Panc1 (cell line): ENCODE measurements at regions not wholly inside any gene's neighbourhood (a gene's known extent, or its start where the extent isn't known, plus 50 kb on each side); places are given as distances from the start of the nearest gene placed in this dataset.
"Not testable (repeated sequence)": the region's sequence is repeated elsewhere in the genome, so short reads cannot be mapped to it uniquely, and the experiment has no call there.

Source experiments
- ATAC-seq: fragments of 200-7000 bp; cut with Tn5 transposase; 2 replicates; pipeline ENCODE4 v1.9.1; 2020; ENCODE audit warnings: mild to moderate bottlenecking, moderate library complexity
- BruUV-seq: library from RNA; stranded (reverse); fragments of 400-500 nt; replicated peaks from 2 replicates; lab custom pipeline; 2021; lab: Mats Ljungman, UMichigan
- CTCF ChIA-PET: fragments of 300-600 bp; sonication (Branson Sonifier 250); formaldehyde crosslinking; loops from one replicate; lab custom pipeline; 2022; ENCODE audit warnings: antibody characterized with exemption; lab: Charles Lee
- POLR2A ChIA-PET: fragments of 300-600 bp; sonication (Branson Sonifier 250); formaldehyde crosslinking; loops from one replicate; lab custom pipeline; 2022; ENCODE audit warnings: antibody characterized with exemption; lab: Charles Lee
- DNase-seq: peaks from one replicate; pipeline ENCODE4 v3.0.0-alpha.2; 2010; ENCODE audit warnings: low read depth, low spot score
- H3K27ac ChIP-seq: 2 replicates; pipeline ENCODE4 v1.5.1; 2011; ENCODE audit warnings: mild to moderate bottlenecking, low read length, inconsistent platforms
- H3K27me3 ChIP-seq: fragments of 200-500 bp; sonication (Bioruptor generic); 2 replicates; pipeline ENCODE4 v1.6.0; 2014; ENCODE audit warnings: low read length, inconsistent platforms; ENCODE audit not compliant: control insufficient read depth, insufficient read depth
- H3K36me3 ChIP-seq: fragments of 200-500 bp; sonication (Bioruptor generic); 2 replicates; pipeline ENCODE4 v1.5.1; 2014; ENCODE audit warnings: inconsistent platforms, mild to moderate bottlenecking, low read length, moderate library complexity; ENCODE audit not compliant: control insufficient read depth, insufficient read depth
- H3K4me1 ChIP-seq: 2 replicates; pipeline ENCODE4 v1.5.1; 2011; ENCODE audit warnings: inconsistent platforms, mild to moderate bottlenecking, low read length, moderate library complexity; ENCODE audit not compliant: control insufficient read depth, insufficient read depth
- H3K4me3 ChIP-seq, 2 experiments: 2 replicates each; pipeline ENCODE4 v1.5.1; 2011 to 2012; ENCODE audit warnings: low read depth in 2 of 2, low read length in 2 of 2, mild to moderate bottlenecking in 2 of 2, inconsistent platforms in 1 of 2, moderate library complexity in 1 of 2
- H3K9me3 ChIP-seq: fragments of 200-500 bp; sonication (Bioruptor generic); 2 replicates; pipeline ENCODE4 v1.5.1; 2014; ENCODE audit warnings: low read depth, mild to moderate bottlenecking, inconsistent platforms, low read length, moderate library complexity; ENCODE audit not compliant: control insufficient read depth, insufficient read depth
- POLR2AphosphoS5 ChIP-seq: IDR thresholded peaks from 2 replicates; pipeline ENCODE4 v1.6.1; 2012; ENCODE audit warnings: mild to moderate bottlenecking, low read depth, low read length, moderate library complexity
- SIN3A ChIP-seq: IDR thresholded peaks from 2 replicates; pipeline ENCODE4 v1.6.1; 2012; ENCODE audit warnings: low read depth, mild to moderate bottlenecking, low read length, moderate library complexity, borderline replicate concordance; ENCODE audit not compliant: insufficient read depth
- TCF7L2 ChIP-seq: IDR thresholded peaks from 2 replicates; pipeline ENCODE4 v1.6.1; 2011; ENCODE audit warnings: mild to moderate bottlenecking, low read depth, low read length, inconsistent platforms
- in situ Hi-C: cut with HindIII; loops from 2 replicates; pipeline ENCODE4 v1.10.0; 2016; ENCODE audit warnings: low sequenced_read_pairs, low pct_unique_long_range_greater_than_20kb
- intact Hi-C: fragments of 100-400 bp; cut with micrococcal nuclease; formaldehyde crosslinking; loops from one replicate; pipeline ENCODE4 v1.10.0; 2022; ENCODE audit not compliant: unreplicated experiment
- TF ChIP-seq, protein P1 (sequence below), 2 experiments: IDR thresholded peaks; 2 replicates each; pipeline ENCODE4 v1.6.1; 2011 to 2012; ENCODE audit warnings: low read depth in 2 of 2, control low read depth in 1 of 2, low read length in 1 of 2, mild to moderate bottlenecking in 1 of 2, moderate library complexity in 1 of 2; ENCODE audit not compliant: insufficient read depth in 1 of 2
- TF ChIP-seq, protein P2 (sequence below): fragments of 450-650 bp; IDR thresholded peaks from 2 replicates; pipeline ENCODE4 v1.5.1; 2017; ENCODE audit warnings: mild to moderate bottlenecking

DNA sequence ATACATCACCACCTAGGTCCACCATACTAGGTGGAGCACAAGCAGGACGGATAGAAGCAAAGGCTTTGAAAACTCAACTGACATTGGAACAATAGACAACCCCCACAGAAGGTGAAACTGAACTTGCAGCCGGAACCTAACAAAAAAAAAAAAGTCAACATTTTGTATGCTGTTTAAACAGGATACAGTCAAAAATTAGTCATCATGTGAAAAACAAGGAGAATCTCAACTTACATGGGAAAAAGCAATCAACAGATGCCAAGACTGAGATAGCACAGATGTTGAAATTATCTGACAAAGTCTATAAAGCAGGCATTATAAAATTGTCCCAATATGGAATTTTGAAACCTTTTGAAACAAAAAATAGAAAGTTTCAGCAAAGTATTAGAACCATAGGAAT is 123.8 kb downstream of the RAB38 start:
- Histone ChIP-seq H3K4me1 (no peaks in the 10 kb centered on the region), H3K36me3 (no peaks in the 10 kb centered on the region), H3K27me3 (no peaks in the 10 kb centered on the region; the same call in 1 of the 2 replicates), H3K27ac (no peak overlapping the region), H3K4me3 (no peak overlapping the region), H3K9me3 (no peaks in the 10 kb centered on the region)
- ChIA-PET CTCF (no interaction called here), POLR2A (interaction anchor here (0.7 kb wide), 1 partner anchor 157 kb away, joined by 3 read pairs; no protein-coding TSS in a partner anchor)
- in situ Hi-C loops (no loop called here), intact Hi-C loops (no loop called here)
- BruUV-seq: no TSS peak
- no peak for DNase-seq
- no peak for ATAC-seq
- TF ChIP-seq, protein P1, sequence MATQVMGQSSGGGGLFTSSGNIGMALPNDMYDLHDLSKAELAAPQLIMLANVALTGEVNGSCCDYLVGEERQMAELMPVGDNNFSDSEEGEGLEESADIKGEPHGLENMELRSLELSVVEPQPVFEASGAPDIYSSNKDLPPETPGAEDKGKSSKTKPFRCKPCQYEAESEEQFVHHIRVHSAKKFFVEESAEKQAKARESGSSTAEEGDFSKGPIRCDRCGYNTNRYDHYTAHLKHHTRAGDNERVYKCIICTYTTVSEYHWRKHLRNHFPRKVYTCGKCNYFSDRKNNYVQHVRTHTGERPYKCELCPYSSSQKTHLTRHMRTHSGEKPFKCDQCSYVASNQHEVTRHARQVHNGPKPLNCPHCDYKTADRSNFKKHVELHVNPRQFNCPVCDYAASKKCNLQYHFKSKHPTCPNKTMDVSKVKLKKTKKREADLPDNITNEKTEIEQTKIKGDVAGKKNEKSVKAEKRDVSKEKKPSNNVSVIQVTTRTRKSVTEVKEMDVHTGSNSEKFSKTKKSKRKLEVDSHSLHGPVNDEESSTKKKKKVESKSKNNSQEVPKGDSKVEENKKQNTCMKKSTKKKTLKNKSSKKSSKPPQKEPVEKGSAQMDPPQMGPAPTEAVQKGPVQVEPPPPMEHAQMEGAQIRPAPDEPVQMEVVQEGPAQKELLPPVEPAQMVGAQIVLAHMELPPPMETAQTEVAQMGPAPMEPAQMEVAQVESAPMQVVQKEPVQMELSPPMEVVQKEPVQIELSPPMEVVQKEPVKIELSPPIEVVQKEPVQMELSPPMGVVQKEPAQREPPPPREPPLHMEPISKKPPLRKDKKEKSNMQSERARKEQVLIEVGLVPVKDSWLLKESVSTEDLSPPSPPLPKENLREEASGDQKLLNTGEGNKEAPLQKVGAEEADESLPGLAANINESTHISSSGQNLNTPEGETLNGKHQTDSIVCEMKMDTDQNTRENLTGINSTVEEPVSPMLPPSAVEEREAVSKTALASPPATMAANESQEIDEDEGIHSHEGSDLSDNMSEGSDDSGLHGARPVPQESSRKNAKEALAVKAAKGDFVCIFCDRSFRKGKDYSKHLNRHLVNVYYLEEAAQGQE (IDR thresholded peaks at IDR 0.05; ENCODE audit: insufficient read depth in 1 of 2, low read depth in 2 of 2, low read length in 1 of 2): no peak
- TF ChIP-seq TCF7L2: no peak
- TF ChIP-seq, protein P2, sequence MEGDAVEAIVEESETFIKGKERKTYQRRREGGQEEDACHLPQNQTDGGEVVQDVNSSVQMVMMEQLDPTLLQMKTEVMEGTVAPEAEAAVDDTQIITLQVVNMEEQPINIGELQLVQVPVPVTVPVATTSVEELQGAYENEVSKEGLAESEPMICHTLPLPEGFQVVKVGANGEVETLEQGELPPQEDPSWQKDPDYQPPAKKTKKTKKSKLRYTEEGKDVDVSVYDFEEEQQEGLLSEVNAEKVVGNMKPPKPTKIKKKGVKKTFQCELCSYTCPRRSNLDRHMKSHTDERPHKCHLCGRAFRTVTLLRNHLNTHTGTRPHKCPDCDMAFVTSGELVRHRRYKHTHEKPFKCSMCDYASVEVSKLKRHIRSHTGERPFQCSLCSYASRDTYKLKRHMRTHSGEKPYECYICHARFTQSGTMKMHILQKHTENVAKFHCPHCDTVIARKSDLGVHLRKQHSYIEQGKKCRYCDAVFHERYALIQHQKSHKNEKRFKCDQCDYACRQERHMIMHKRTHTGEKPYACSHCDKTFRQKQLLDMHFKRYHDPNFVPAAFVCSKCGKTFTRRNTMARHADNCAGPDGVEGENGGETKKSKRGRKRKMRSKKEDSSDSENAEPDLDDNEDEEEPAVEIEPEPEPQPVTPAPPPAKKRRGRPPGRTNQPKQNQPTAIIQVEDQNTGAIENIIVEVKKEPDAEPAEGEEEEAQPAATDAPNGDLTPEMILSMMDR: no peak
- TF ChIP-seq POLR2AphosphoS5: no peak
- TF ChIP-seq SIN3A: no peak

DNA sequence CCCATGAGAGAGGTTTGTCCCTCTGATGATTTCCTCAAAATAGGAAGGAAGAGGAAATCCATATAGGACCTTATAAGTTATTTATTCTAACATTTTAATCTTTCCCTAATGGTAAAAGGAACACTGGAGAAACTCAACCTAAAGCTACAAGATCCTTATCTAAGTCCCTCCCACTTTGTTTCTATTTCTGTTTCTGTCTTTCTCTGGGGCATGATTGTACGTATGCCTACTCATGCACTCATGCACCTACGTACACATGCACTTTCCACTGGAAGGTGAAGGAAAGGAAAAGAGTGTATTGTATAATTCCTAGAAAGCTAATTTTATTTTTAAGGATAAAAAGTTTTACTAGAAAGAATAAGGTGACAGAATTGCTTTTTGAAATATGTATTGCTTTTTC is 125.0 kb downstream of the RAB38 start:
- in situ Hi-C loops: no loop called here
- H3K9me3 ChIP-seq: no peaks in the 10 kb centered on the region
- no peaks in the 10 kb centered on the region for H3K36me3 ChIP-seq
- no peak overlapping the region for H3K4me3 ChIP-seq
- BruUV-seq: no TSS peak
- TF ChIP-seq, protein P1 (IDR thresholded peaks at IDR 0.05; ENCODE audit: insufficient read depth in 1 of 2, low read depth in 2 of 2, low read length in 1 of 2): no peak
- no peak for TF ChIP-seq SIN3A
- no peak for TF ChIP-seq TCF7L2
- TF ChIP-seq, protein P2: no peak
- TF ChIP-seq POLR2AphosphoS5: no peak
- ChIA-PET CTCF (no interaction called here), POLR2A (no interaction called here)
- ATAC-seq: no peak
- no peaks in the 10 kb centered on the region; the same call in 1 of the 2 replicates for H3K27me3 ChIP-seq
- DNase-seq: no peak
- no peak overlapping the region for H3K27ac ChIP-seq
- intact Hi-C loops: no loop called here
- no peaks in the 10 kb centered on the region for H3K4me1 ChIP-seq

- CTCF ChIA-PET, BruUV-seq, H3K36me3 ChIP-seq, H3K9me3 ChIP-seq, in situ Hi-C loops, ATAC-seq, H3K4me1 ChIP-seq, H3K4me3 ChIP-seq, H3K27me3 ChIP-seq, POLR2A ChIA-PET, intact Hi-C loops, H3K27ac ChIP-seq, DNase-seq: not testable (repeated sequence)
These were observed 130.0 kb downstream of the RAB38 start for GRCh38 chr11:88045288-88045687.

GRCh38 chr11:88044658-88045057 is 130.6 kb downstream of the RAB38 start:
- H3K36me3 ChIP-seq, ATAC-seq, BruUV-seq, DNase-seq, H3K27ac ChIP-seq, H3K4me3 ChIP-seq, CTCF ChIA-PET, H3K4me1 ChIP-seq, H3K9me3 ChIP-seq, H3K27me3 ChIP-seq, POLR2A ChIA-PET, intact Hi-C loops, in situ Hi-C loops: not testable (repeated sequence)
